GM21515 (cell line): ENCODE measurements at regions not wholly inside any gene's neighbourhood (a gene's known extent, or its start where the extent isn't known, plus 50 kb on each side); places are given as distances from the start of the nearest gene placed in this dataset.
"Not testable (repeated sequence)": the region's sequence is repeated elsewhere in the genome, so short reads cannot be mapped to it uniquely, and the experiment has no call there.

ENCODE experiments used
- ATAC-seq: cut with Tn5 transposase; IDR thresholded peaks from one replicate; pipeline ENCODE4 v1.9.1; 2021; ENCODE audit not compliant: unreplicated experiment

GRCh38 chr9:65421486-65421885, 136.5 kb upstream of the FOXD4L5 start:
- ATAC-seq: not testable (repeated sequence)

GRCh38 chr9:65420771-65421170, 135.8 kb upstream of the FOXD4L5 start:
- ATAC-seq: no peak

DNA sequence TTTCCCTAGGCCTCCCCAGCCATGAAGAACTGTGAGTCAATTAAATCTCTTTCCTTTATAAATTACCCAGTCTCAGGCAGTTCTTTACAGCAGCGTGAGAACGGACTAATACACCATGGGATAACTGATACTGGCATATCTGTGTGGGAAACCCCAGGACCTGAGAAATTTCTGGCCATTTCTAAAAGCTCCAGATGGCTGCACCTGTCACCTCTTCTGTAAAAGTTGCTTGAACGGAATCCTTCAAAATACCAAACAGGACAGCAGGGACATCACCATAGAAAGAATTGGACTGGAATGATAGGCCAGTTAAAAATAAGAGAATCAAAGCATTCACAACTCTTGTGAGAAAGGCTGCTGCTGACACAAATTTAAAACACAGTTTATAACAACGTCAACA, 134.0 kb upstream of the FOXD4L5 start:
- ATAC-seq: not testable (repeated sequence)

DNA sequence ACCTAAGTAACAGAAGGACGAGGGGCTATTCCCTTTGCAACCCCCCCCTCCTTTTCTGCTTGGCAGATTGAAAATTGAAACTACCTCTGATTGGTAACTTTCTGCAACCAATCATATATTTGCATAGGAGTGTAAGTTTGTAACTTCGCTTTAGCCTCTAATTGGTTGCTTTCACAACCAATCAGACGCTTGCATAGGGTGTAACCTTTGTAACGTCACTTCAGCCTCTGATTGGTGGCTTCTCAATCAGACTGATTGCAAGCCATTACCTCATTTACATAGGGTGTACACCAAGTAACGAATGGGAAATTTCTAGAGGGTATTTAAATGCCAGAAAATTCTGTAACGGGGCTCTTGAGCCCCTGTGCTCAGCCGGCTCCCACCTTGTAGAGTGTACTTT, 131.9 kb upstream of the FOXD4L5 start:
- not testable (repeated sequence) for ATAC-seq

- ATAC-seq: not testable (repeated sequence)
These were observed 129.2 kb upstream of the FOXD4L5 start for GRCh38 chr9:65414249-65414648.

DNA sequence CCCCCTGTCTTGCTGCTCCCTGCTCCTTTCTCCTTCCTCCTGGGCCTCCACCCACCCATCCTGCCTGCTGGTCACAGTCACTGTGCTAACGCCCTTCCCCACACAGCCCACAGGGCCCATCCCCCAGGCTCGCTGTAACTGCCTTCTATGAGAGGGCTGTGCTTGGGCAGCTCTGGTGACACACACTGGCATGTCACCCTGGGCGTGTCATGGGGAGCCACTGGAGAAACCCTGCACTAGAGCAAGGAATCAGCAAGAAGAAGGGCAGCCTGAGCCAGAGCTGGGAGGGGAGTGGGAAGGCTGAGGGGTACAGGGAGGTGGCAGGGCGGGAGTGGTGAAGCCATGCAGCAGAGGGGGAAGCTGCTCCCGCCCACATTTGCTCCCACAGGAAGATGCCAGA, 128.4 kb upstream of the FOXD4L5 start:
- ATAC-seq: not testable (repeated sequence)

DNA sequence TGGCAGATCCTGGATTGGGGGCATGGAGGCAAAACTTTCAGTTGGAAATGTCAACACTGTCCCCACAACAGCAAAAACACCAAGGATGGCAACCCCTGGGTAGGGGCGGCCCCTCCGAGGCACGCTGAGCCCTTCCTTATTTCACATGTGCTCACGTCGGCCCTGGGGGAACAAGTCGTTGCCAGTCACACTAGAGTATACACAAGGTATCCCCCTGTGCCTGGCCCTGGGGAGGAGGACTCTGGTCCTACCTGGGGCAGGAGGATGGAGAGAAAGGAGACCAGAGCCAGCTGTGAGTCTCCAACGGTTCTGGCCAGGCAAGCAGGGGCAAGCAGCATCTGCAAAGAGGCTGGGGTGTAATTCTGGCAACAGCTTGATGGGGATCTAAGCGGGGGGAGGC, 126.9 kb upstream of the FOXD4L5 start:
- no peak for ATAC-seq

GRCh38 chr9:65411336-65411735, 126.3 kb upstream of the FOXD4L5 start:
- ATAC-seq: no peak

- no peak for ATAC-seq
These were observed 125.9 kb upstream of the FOXD4L5 start for GRCh38 chr9:65410926-65411325.

- no peak for ATAC-seq
These were observed 124.5 kb upstream of the FOXD4L5 start for GRCh38 chr9:65409471-65409980.

DNA sequence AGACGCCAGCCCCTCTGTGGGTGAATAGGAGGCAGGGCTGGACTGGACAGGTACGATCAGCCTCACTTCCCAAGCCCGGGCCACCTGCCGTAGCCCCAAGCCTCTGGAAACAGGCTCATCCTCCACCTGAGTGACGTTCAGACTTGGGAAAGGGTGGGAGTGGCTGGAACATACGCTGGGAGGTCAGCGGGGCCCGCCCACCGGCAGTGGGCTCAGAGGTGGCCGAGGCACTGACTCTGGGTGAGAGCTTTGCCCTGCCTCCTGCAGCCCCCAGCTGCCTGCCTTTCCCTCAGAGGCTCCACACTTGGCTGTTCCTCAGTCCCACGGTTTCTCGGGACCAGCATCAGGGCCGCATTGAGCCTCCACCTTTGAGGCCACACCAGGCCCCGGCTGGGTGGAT, 123.8 kb upstream of the FOXD4L5 start:
- ATAC-seq: not testable (repeated sequence)

GRCh38 chr9:65406625-65407024, 121.6 kb upstream of the FOXD4L5 start:
- not testable (repeated sequence) for ATAC-seq

- ATAC-seq: not testable (repeated sequence)
These were observed 120.8 kb upstream of the FOXD4L5 start for GRCh38 chr9:65405766-65406165.

DNA sequence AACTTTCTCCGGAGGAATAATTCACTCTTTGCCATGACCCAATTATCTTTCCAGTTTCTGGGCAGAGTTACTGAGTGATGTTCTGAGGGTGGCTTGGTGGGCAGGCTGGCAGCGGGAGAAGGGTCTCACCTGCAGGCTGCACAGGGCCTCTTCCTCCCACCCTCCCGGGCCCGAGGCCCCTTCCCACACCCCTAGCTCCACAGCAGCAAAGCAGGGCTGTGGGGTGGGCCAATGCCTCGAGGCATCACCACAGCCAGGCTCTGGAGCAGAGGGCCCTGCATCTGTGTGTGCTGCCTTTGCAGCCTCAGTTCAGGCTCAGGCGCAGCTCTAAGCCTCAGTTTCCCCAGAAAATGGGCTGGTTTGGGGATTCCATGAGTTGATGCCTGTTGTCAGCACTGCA, 120.2 kb upstream of the FOXD4L5 start:
- ATAC-seq: no peak

DNA sequence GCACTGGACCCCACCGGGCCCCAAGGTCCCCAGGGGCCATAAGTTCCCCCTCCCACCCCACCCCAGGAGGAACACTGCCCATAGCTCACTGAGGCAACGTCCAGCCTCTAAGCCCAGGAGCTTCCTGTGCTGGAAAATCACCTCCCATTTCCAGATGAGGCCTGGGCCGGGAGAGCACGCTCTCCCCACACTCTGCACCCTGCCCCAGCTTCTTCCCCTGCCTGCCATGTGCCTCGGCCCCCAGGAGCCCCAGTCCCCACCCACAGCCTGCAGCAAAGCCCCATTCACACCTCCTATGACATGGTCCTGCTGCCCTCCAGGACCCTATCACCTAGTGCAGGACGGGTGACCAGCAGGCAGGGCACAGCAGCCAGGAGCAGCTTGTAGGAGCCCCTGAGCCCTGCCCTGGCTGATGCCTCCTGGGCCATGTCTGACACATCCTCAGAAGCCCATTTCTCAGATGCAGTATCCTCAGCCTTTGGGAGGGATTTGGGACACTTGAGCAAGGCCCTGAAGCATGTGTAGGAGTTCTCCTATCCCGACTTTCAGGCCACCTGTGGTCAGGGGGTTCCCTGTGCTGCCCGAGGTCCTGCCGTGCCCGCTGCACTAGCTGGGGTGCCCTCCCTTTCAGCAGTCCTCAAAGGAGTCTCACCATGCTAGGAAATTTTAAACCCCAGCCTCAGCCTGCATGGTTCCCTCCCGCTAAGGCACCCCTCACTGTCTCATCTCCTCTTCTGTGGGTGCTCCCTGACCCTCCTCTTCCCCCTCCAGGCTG, 119.4 kb upstream of the FOXD4L5 start:
- no peak for ATAC-seq

DNA sequence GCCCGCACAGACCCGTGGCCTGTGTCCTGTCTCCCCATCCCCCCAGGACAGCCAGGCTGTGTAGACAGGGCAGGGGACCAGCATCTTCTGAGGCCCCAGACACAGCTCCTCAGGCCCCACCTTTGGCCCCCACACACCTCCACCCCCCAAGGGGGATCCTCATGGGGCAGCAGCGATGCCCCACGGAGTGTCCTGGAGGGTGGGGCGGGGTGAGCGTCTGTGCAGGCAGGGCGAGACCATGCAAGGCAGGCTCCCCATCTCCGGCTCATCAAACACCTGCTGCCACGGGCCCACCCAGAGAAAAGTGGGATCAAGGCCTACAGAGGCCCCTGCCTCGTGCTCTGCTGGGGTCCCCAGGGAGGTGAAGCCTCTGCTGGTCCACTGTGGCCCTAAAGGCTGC, 118.7 kb upstream of the FOXD4L5 start:
- no peak for ATAC-seq

- ATAC-seq: not testable (repeated sequence)
These were observed 118.1 kb upstream of the FOXD4L5 start for GRCh38 chr9:65403072-65403471.

DNA sequence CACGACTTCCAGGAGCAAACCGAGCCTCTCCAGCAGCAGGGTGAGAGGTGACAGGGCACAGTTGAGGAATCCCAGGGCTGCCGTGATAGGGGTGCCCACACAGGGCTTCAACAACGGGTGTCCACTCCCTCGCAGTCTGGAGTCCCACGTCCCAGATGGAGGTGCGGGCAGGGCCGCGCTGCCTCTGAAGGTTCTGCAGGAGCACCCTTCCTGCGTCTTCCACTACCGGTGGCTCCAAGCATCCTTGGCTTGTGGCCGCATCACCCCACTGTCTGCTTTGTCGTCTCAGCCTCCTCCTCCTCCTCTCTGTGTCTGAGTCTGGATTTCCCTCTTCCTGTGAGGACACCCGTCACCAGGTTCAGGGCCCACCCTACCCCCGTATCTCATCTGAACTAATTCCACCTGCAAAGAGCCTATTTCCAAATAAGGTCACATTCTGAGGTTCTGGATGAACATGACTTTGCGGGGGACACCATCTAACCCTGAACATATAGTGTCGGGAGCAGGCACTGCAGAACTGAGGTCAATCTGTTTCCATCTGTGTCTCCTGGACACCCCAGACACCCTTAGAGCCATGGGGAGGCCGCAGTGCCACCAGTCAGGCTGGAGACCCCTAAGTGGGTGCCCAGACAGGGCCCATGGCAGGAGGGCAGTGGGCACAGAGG, 117.3 kb upstream of the FOXD4L5 start:
- ATAC-seq: not testable (repeated sequence)

DNA sequence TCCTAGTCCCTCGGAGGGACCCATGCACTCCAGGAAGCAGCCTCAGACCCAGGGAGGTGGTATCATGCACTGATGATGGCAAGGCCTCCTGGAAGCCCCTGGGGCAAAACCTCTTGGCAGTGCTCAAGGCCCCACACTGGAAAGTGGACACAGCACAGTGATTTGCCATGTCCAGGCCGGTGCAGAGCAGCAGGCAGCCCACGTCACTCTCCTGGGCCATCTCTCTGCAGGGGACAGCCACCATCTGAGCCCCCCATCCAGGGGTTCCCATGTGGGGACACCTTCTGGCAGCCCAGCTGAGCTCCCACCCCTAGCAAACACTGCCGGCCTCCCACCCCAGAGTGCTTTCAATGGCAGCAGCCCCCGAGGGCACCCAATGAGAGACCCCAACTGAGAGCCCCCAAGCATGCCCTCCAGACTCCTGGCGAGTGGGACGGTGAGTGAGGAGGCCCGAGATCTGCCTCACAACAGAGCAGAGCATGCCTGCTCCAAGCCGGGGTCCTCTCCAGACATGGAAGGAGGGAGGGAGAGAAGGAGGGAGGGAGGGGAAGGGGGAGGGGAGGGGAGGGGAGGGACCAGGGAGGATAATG, 116.5 kb upstream of the FOXD4L5 start:
- ATAC-seq: not testable (repeated sequence)

DNA sequence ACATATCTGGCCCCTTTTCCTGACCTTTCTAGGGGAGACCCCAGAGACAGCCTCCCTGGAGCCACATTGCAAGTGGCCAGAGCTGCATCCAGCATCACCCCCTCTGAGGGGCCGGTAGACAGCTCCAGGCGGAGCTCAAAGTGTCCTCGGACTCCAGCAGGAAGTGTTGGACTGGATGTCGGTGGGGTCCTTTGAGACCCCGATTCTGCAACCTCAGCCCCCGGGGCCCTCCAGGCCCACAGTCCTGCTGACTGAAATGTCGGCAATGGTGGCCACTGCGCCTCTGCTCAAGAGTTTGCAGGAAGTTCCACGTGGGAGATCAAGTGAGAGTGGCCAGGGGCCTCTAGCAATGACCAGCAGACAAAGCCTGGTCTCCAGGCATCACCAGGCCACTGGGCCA, 115.9 kb upstream of the FOXD4L5 start:
- ATAC-seq: no peak

DNA sequence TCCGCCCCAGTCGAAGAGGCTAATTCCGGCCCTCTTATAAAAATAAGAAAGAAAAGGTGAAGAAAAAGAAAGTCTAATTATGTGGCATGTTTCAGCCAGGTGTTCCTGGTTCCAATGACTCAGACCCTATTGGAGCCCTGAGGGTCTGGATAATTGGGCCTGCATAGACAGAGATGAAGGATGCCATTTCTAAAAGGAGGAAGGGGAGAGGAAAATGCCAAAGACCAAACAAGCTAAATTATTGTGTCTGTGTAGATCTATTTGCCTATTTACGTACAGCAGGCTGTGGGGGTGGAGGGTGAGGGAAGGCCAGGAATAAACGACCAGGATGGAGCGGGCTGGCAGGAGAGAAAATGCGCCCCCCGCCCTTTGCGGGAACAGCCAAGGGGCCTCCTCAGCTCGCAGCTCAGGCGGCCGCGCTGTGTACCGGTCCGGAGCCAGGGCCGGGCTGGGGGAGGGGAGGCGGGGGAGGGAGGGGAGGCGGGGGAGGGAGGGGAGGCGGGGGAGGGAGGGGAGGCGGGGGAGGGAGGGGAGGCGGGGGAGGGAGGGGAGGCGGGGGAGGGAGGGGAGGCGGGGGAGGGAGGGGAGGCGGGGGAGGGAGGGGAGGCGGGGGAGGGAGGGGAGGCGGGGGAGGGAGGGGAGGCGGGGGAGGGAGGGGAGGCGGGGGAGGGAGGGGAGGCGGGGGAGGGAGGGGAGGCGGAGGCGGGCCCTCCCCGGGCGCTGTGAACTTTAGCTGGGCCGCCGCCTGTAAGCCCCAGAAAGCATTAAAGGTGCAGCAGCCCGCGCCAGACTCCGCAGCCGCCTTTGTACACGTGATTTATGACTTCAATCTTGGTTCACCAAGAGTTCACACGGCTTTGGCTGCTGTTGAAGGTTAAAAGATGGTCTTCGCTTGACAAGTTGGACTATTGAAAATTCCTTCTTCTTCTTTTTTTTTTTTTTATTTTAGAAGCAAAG, 113.0 kb upstream of the FOXD4L5 start:
- ATAC-seq: not testable (repeated sequence)
